ENCODE measurements at regions not wholly inside any gene's neighbourhood (a gene's known extent, or its start where the extent isn't known, plus 50 kb on each side); places are given as distances from the start of the nearest gene placed in this dataset.

DNA sequence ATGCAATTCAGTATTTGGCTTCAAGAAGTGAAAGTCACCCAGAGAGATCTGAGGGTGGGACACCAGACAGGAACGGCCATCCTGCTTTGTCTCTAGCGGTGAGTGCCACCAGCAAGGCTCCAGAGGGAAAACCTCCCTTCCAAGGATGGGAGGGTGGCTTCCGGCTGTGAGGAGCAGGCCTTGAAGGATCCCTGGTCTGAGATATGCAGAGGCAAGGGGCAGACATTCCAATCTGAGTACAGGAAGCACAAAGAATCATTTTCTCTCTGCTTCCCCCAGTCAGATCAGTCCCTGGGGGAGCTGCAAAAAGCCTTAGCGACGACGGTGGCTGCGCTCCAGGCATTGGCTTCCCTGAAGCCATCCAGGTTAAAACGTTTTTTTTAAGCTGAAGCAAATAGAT, 167.4 kb downstream of the TEX36 start:
- TF ChIP-seq MEF2A (IDR thresholded peaks at IDR 0.05; ENCODE audit: borderline replicate concordance, low read depth) (no peak), EZH2phosphoT487 (IDR thresholded peaks at IDR 0.05; ENCODE audit: borderline replicate concordance, low read depth) (no peak), FOXM1 (IDR thresholded peaks at IDR 0.05; ENCODE audit: low read depth) (no peak), NRF1 (IDR thresholded peaks at IDR 0.05; ENCODE audit: low read depth, low read length) (no peak), FOSL2 (IDR thresholded peaks at IDR 0.05; ENCODE audit: borderline replicate concordance, low read depth) (no peak), EP300 (IDR thresholded peaks at IDR 0.05; ENCODE audit: borderline replicate concordance in 1 of 2, low read depth in 1 of 2, low read length in 1 of 2) (no peak), SIN3A (IDR thresholded peaks at IDR 0.05; ENCODE audit: borderline replicate concordance, low read depth, low read length) (no peak), POLR2AphosphoS5 (IDR thresholded peaks at IDR 0.05; ENCODE audit: low read depth, low read length) (no peak), GABPA (IDR thresholded peaks at IDR 0.05; ENCODE audit: low read depth) (no peak)
- TF ChIP-seq, protein P1, sequence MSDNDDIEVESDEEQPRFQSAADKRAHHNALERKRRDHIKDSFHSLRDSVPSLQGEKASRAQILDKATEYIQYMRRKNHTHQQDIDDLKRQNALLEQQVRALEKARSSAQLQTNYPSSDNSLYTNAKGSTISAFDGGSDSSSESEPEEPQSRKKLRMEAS (IDR thresholded peaks at IDR 0.05; ENCODE audit: low read depth), result no peak
- TF ChIP-seq, protein P2, sequence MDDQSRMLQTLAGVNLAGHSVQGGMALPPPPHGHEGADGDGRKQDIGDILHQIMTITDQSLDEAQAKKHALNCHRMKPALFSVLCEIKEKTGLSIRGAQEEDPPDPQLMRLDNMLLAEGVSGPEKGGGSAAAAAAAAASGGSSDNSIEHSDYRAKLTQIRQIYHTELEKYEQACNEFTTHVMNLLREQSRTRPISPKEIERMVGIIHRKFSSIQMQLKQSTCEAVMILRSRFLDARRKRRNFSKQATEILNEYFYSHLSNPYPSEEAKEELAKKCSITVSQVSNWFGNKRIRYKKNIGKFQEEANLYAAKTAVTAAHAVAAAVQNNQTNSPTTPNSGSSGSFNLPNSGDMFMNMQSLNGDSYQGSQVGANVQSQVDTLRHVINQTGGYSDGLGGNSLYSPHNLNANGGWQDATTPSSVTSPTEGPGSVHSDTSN (IDR thresholded peaks at IDR 0.05), result no peak
- TF ChIP-seq, protein P3, sequence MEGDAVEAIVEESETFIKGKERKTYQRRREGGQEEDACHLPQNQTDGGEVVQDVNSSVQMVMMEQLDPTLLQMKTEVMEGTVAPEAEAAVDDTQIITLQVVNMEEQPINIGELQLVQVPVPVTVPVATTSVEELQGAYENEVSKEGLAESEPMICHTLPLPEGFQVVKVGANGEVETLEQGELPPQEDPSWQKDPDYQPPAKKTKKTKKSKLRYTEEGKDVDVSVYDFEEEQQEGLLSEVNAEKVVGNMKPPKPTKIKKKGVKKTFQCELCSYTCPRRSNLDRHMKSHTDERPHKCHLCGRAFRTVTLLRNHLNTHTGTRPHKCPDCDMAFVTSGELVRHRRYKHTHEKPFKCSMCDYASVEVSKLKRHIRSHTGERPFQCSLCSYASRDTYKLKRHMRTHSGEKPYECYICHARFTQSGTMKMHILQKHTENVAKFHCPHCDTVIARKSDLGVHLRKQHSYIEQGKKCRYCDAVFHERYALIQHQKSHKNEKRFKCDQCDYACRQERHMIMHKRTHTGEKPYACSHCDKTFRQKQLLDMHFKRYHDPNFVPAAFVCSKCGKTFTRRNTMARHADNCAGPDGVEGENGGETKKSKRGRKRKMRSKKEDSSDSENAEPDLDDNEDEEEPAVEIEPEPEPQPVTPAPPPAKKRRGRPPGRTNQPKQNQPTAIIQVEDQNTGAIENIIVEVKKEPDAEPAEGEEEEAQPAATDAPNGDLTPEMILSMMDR (IDR thresholded peaks at IDR 0.05), result no peak
- TF ChIP-seq, protein P4, sequence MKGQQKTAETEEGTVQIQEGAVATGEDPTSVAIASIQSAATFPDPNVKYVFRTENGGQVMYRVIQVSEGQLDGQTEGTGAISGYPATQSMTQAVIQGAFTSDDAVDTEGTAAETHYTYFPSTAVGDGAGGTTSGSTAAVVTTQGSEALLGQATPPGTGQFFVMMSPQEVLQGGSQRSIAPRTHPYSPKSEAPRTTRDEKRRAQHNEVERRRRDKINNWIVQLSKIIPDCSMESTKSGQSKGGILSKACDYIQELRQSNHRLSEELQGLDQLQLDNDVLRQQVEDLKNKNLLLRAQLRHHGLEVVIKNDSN (IDR thresholded peaks at IDR 0.05; ENCODE audit: borderline replicate concordance, low read depth), result no peak
- TF ChIP-seq, protein P5, sequence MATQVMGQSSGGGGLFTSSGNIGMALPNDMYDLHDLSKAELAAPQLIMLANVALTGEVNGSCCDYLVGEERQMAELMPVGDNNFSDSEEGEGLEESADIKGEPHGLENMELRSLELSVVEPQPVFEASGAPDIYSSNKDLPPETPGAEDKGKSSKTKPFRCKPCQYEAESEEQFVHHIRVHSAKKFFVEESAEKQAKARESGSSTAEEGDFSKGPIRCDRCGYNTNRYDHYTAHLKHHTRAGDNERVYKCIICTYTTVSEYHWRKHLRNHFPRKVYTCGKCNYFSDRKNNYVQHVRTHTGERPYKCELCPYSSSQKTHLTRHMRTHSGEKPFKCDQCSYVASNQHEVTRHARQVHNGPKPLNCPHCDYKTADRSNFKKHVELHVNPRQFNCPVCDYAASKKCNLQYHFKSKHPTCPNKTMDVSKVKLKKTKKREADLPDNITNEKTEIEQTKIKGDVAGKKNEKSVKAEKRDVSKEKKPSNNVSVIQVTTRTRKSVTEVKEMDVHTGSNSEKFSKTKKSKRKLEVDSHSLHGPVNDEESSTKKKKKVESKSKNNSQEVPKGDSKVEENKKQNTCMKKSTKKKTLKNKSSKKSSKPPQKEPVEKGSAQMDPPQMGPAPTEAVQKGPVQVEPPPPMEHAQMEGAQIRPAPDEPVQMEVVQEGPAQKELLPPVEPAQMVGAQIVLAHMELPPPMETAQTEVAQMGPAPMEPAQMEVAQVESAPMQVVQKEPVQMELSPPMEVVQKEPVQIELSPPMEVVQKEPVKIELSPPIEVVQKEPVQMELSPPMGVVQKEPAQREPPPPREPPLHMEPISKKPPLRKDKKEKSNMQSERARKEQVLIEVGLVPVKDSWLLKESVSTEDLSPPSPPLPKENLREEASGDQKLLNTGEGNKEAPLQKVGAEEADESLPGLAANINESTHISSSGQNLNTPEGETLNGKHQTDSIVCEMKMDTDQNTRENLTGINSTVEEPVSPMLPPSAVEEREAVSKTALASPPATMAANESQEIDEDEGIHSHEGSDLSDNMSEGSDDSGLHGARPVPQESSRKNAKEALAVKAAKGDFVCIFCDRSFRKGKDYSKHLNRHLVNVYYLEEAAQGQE (IDR thresholded peaks at IDR 0.05; ENCODE audit: low read depth, low read length), result no peak

Data from SK-N-SH (cell line).